Fibroblast of lung (primary cell): ENCODE measurements at regions not wholly inside any gene's neighbourhood (a gene's known extent, or its start where the extent isn't known, plus 50 kb on each side); places are given as distances from the start of the nearest gene placed in this dataset.

ENCODE experiments used
- CTCF ChIP-seq, 2 donors: IDR thresholded peaks in 1 of 2; conservative IDR thresholded peaks in 1 of 2; 1 replicate in 1 of 2; 2 replicates in 1 of 2; pipeline ENCODE4 v1.5.1; 2011 to 2012; ENCODE audit warnings: low read length in 2 of 2, control low read depth in 1 of 2, inconsistent platforms in 1 of 2, low read depth in 1 of 2, mild to moderate bottlenecking in 1 of 2
- EZH2 ChIP-seq: IDR thresholded peaks from 2 replicates; pipeline ENCODE4 v1.5.1; 2012; ENCODE audit warnings: low read length, control low read depth, mild to moderate bottlenecking; ENCODE audit errors: missing control alignments

- no peak for TF ChIP-seq CTCF (conservative IDR thresholded peaks at IDR 0.05 in 1 of 2, IDR thresholded peaks at IDR 0.05 in 1 of 2; ENCODE audit: low read depth in 1 of 2, low read length in 2 of 2)
- no peak for TF ChIP-seq EZH2
Measured at GRCh38 chr12:41940571-41940970, 204.1 kb downstream of the GXYLT1 start.
